Esophagus squamous epithelium (tissue), 5 donors: ENCODE measurements at regions not wholly inside any gene's neighbourhood (a gene's known extent, or its start where the extent isn't known, plus 50 kb on each side); places are given as distances from the start of the nearest gene placed in this dataset.

Experiments
- DNase-seq: peaks from one replicate; lab custom pipeline; 2025; lab: John Stamatoyannopoulos, UW
- H3K27ac ChIP-seq, 4 donors: fragments of 200-600 bp; sonication (generic); one replicate each; pipeline ENCODE4 v1.5.1; 2016 to 2019; ENCODE audit warnings: mild to moderate bottlenecking in 1 of 4
- H3K27me3 ChIP-seq, 4 donors: fragments of 200-600 bp; sonication (generic); 1 replicate in 3 of 4; 2 replicates in 1 of 4; pipeline versions ENCODE4 v1.5.1 to v1.6.0; 2017 to 2021; ENCODE audit warnings: antibody characterized with exemption in 1 of 4
- H3K36me3 ChIP-seq, 3 donors: fragments of 200-600 bp; sonication (generic); one replicate each; pipeline ENCODE4 v1.5.1; 2016 to 2019
- H3K4me1 ChIP-seq, 3 donors: fragments of 200-600 bp; sonication (generic); one replicate each; pipeline ENCODE4 v1.5.1; 2017 to 2019
- H3K4me3 ChIP-seq, 4 donors: fragments of 200-600 bp; sonication (generic); 1 replicate in 3 of 4; 2 replicates in 1 of 4; pipeline ENCODE4 v1.5.1; 2016 to 2019; ENCODE audit warnings: mild to moderate bottlenecking in 2 of 4, moderate library complexity in 1 of 4
- H3K9me3 ChIP-seq, 3 donors: fragments of 200-600 bp; sonication (generic); one replicate each; pipeline ENCODE4 v1.5.1; 2016 to 2019
- CTCF ChIP-seq, 6 experiments: fragments of 450-650 bp in 4 of 6; fragments of 200-600 bp in 2 of 6; sonication (generic) in 2 of 6; IDR thresholded peaks; one replicate each; pipeline ENCODE4 v1.5.1; 2016 to 2019; ENCODE audit warnings: antibody characterized with exemption in 6 of 6, mild to moderate bottlenecking in 4 of 6, moderate library complexity in 4 of 6
- POLR2A ChIP-seq, 4 donors: fragments of 450-650 bp; IDR thresholded peaks; one replicate each; pipeline ENCODE4 v1.6.1; 2017; ENCODE audit warnings: antibody characterized with exemption in 4 of 4, mild to moderate bottlenecking in 4 of 4, moderate library complexity in 3 of 4
- WGBS, 2 donors: methylation state at CpG; one replicate each; pipeline ENCODE4 v1.1.5; 2018; 5-methylcytosine and 5-hydroxymethylcytosine counted together
- intact Hi-C: fragments of 100-400 bp; cut with DNase I; formaldehyde crosslinking; loops from one replicate; pipeline ENCODE4 v1.15.0; 2022
- donor health status: DM: yes; HTN: yes; CAD: no.

GRCh38 chr9:95715868-95716435 is 159.5 kb upstream of the ERCC6L2 start:
- Histone ChIP-seq H3K4me3 (no peak overlapping the region), H3K9me3 (no peaks in the 10 kb centered on the region), H3K36me3 (no peaks in the 10 kb centered on the region), H3K4me1 (no peaks in the 10 kb centered on the region), H3K27ac (no peak overlapping the region), H3K27me3 (no peaks in the 10 kb centered on the region)
- no peak for DNase-seq
- WGBS, 2 donors, result 58 to 77% methylated on average over 1 to 2 of the region's 3 CpGs
- intact Hi-C loops, result no loop called here
- TF ChIP-seq CTCF (IDR thresholded peaks at IDR 0.05) (no peak), POLR2A (IDR thresholded peaks at IDR 0.05) (no peak)

GRCh38 chr9:95710446-95710845 is 165.0 kb upstream of the ERCC6L2 start:
- TF ChIP-seq POLR2A (IDR thresholded peaks at IDR 0.05) (no peak), CTCF (IDR thresholded peaks at IDR 0.05) (no peak)
- no peak for DNase-seq

GRCh38 chr9:95696701-95697100 is 178.8 kb upstream of the ERCC6L2 start:
- 50% methylated on average over 1 of the region's 1 CpG for WGBS, 2 donors
- DNase-seq, result no peak

More at GRCh38 chr9:95710446-95710845, 165.0 kb upstream of the ERCC6L2 start:
- H3K4me1 ChIP-seq, result no peaks in the 10 kb centered on the region
- H3K36me3 ChIP-seq, result no peaks in the 10 kb centered on the region
- no peaks in the 10 kb centered on the region for H3K9me3 ChIP-seq
- 88 to 96% methylated on average over 4 to 6 of the region's 8 CpGs for WGBS, 2 donors
- H3K27ac ChIP-seq, result no peak overlapping the region
- peaks cover 0 to 5% (median 0%) of the 10 kb centered on the region in 4 donors for H3K27me3 ChIP-seq
- H3K4me3 ChIP-seq, result no peak overlapping the region
- intact Hi-C loops, result no loop called here

GRCh38 chr9:95691435-95691834 is 174.7 kb upstream of the PTCH1 start:
- no peak overlapping the region for H3K4me3 ChIP-seq
- no peaks in the 10 kb centered on the region for H3K36me3 ChIP-seq
- DNase-seq, result no peak
- no peaks in the 10 kb centered on the region for H3K4me1 ChIP-seq
- intact Hi-C loops, result no loop called here
- H3K9me3 ChIP-seq, result no peaks in the 10 kb centered on the region
- H3K27ac ChIP-seq, result no peak overlapping the region
- peaks cover 0 to 13% (median 0%) of the 10 kb centered on the region in 4 donors for H3K27me3 ChIP-seq
- WGBS, 2 donors, result 74 to 75% methylated on average over 4 of the region's 4 CpGs
- TF ChIP-seq CTCF (IDR thresholded peaks at IDR 0.05) (no peak), POLR2A (IDR thresholded peaks at IDR 0.05) (no peak)

More at GRCh38 chr9:95696701-95697100, 178.8 kb upstream of the ERCC6L2 start:
- Histone ChIP-seq H3K36me3 (no peaks in the 10 kb centered on the region), H3K9me3 (no peaks in the 10 kb centered on the region), H3K27ac (no peak overlapping the region), H3K4me3 (no peak overlapping the region), H3K27me3 (peaks cover 0 to 16% (median 0%) of the 10 kb centered on the region in 4 donors), H3K4me1 (no peaks in the 10 kb centered on the region)
- intact Hi-C loops, result no loop called here
- TF ChIP-seq CTCF (IDR thresholded peaks at IDR 0.05) (no peak), POLR2A (IDR thresholded peaks at IDR 0.05) (no peak)

GRCh38 chr9:95689669-95690068 is 172.9 kb upstream of the PTCH1 start:
- H3K9me3 ChIP-seq, result no peaks in the 10 kb centered on the region
- 40% methylated on average over 1 of the region's 2 CpGs; no CpG with 5 or more reads in 1 of the 2 donors for WGBS, 2 donors

More at GRCh38 chr9:95689669-95690068, 172.9 kb upstream of the PTCH1 start:
- Histone ChIP-seq H3K27ac (no peak overlapping the region), H3K36me3 (no peaks in the 10 kb centered on the region), H3K27me3 (peaks cover 0 to 17% (median 0%) of the 10 kb centered on the region in 4 donors), H3K4me3 (no peak overlapping the region), H3K4me1 (no peaks in the 10 kb centered on the region)
- intact Hi-C loops, result no loop called here
- no peak for DNase-seq
- TF ChIP-seq CTCF (IDR thresholded peaks at IDR 0.05) (no peak), POLR2A (IDR thresholded peaks at IDR 0.05) (no peak)
